GM12878 (cell line): ENCODE measurements at regions not wholly inside any gene's neighbourhood (a gene's known extent, or its start where the extent isn't known, plus 50 kb on each side); places are given as distances from the start of the nearest gene placed in this dataset.

Experiments
- ATAC-seq: fragments of 200-7000 bp; cut with Tn5 transposase; 3 replicates; pipeline ENCODE4 v1.9.1; 2020; ENCODE audit warnings: mild to moderate bottlenecking, moderate library complexity
- BruUV-seq: library from RNA; stranded (reverse); fragments of 400-500 nt; replicated peaks from 2 replicates; lab custom pipeline; 2021; lab: Mats Ljungman, UMichigan
- CTCF ChIA-PET: fragments of 300-600 bp; sonication (Branson Sonifier 250); formaldehyde crosslinking; extraction: SDS; loops from one replicate; lab custom pipeline; 2021; ENCODE audit warnings: inconsistent platforms; lab: Yijun Ruan, JAX
- POLR2A ChIA-PET: fragments of 350-600 bp; formaldehyde crosslinking; extraction: SDS; loops from one replicate; lab custom pipeline; 2021; ENCODE audit warnings: inconsistent platforms; lab: Charles Lee
- RAD21 ChIA-PET: fragments of 300-600 bp; sonication (Branson Sonifier 250); formaldehyde crosslinking; loops from one replicate; lab custom pipeline; 2023; ENCODE audit warnings: antibody characterized with exemption; ENCODE audit not compliant: unreplicated experiment; lab: Charles Lee
- SMC1A ChIA-PET: fragments of 300-600 bp; sonication (Branson Sonifier 250); formaldehyde crosslinking; loops from one replicate; lab custom pipeline; 2023; ENCODE audit not compliant: unreplicated experiment, uncharacterized antibody; lab: Charles Lee
- DNase-seq: peaks from one replicate; pipeline ENCODE4 v3.0.0-alpha.2; 2011; ENCODE audit warnings: low read depth, low spot score
- FAIRE-seq: peaks from 3 replicates; lab custom pipeline; 2011; peaks lifted over from hg19 to GRCh38; lab: Jason Lieb, UNC
- H2AFZ ChIP-seq: 2 replicates; pipeline ENCODE4 v1.6.0; 2011; ENCODE audit warnings: low read depth, low read length, control low read depth; ENCODE audit not compliant: control insufficient read depth
- H3K27ac ChIP-seq: 2 replicates; pipeline ENCODE4 v1.5.1; 2011; ENCODE audit warnings: control low read depth; ENCODE audit not compliant: control insufficient read depth, insufficient read depth
- H3K27me3 ChIP-seq, 2 experiments: replicated peaks in 1 of 2; 2 replicates each; pipeline versions ENCODE4 v1.6.0 to v1.6.1; 2011; ENCODE audit warnings: low read length in 1 of 2; ENCODE audit not compliant: control insufficient read depth in 2 of 2, insufficient read depth in 2 of 2
- H3K36me3 ChIP-seq, 2 experiments: 2 replicates each; pipeline ENCODE4 v1.5.1; 2011; ENCODE audit warnings: low read length in 1 of 2; ENCODE audit not compliant: control insufficient read depth in 2 of 2, insufficient read depth in 2 of 2
- H3K4me1 ChIP-seq: 2 replicates; pipeline ENCODE4 v1.6.1; 2011; ENCODE audit warnings: mild to moderate bottlenecking, low read length, moderate library complexity, mixed read lengths; ENCODE audit not compliant: control insufficient read depth, insufficient read depth
- H3K4me2 ChIP-seq: 2 replicates; pipeline ENCODE4 v1.6.0; 2011; ENCODE audit warnings: control low read depth; ENCODE audit not compliant: control insufficient read depth, insufficient read depth
- H3K4me3 ChIP-seq: fragments of 200-600 bp; sonication (generic); 2 replicates; pipeline ENCODE4 v1.5.1; 2016
- H3K79me2 ChIP-seq: 2 replicates; pipeline ENCODE4 v1.6.0; 2011; ENCODE audit warnings: low read length; ENCODE audit not compliant: control insufficient read depth, insufficient read depth
- H3K9ac ChIP-seq: 2 replicates; pipeline ENCODE4 v1.8.0; 2011; ENCODE audit warnings: low read length, control low read depth, mixed read lengths; ENCODE audit not compliant: control insufficient read depth, insufficient read depth
- H3K9me3 ChIP-seq: replicated peaks from 3 replicates; pipeline ENCODE4 v1.5.1; 2011; ENCODE audit warnings: mild to moderate bottlenecking, low read length; ENCODE audit not compliant: control insufficient read depth, insufficient read depth
- H4K20me1 ChIP-seq: 2 replicates; pipeline ENCODE4 v1.6.0; 2011; ENCODE audit not compliant: control insufficient read depth, insufficient read depth
- ATF2 ChIP-seq: IDR thresholded peaks from 2 replicates; pipeline ENCODE4 v1.6.1; 2012; ENCODE audit warnings: low read length, inconsistent platforms
- BCL3 ChIP-seq: IDR thresholded peaks from 2 replicates; pipeline ENCODE4 v1.6.1; 2011; ENCODE audit warnings: borderline replicate concordance, low read depth, mild to moderate bottlenecking, moderate library complexity, low read length; ENCODE audit not compliant: insufficient read depth, poor library complexity, severe bottlenecking
- CBX3 ChIP-seq: fragments of 200-600 bp; sonication (generic); IDR thresholded peaks from 2 replicates; pipeline ENCODE4 v1.6.1; 2016; ENCODE audit warnings: low read depth, borderline replicate concordance
- MYC ChIP-seq: IDR thresholded peaks from 2 replicates; pipeline ENCODE4 v1.6.1; 2011; ENCODE audit warnings: mild to moderate bottlenecking, low read length, moderate library complexity, inconsistent platforms; ENCODE audit not compliant: insufficient read depth, insufficient replicate concordance, insufficient read length, severe bottlenecking
- PBX3 ChIP-seq: IDR thresholded peaks from 2 replicates; pipeline ENCODE4 v1.6.1; 2011; ENCODE audit warnings: mild to moderate bottlenecking, low read depth, low read length, moderate library complexity; ENCODE audit not compliant: insufficient replicate concordance
- RCOR1 ChIP-seq: conservative IDR thresholded peaks from 2 replicates; pipeline ENCODE4 v1.6.1; 2012; ENCODE audit warnings: low read depth, low read length, improper control_type of control experiment
- RELB ChIP-seq: fragments of 450-650 bp; IDR thresholded peaks from 2 replicates; pipeline ENCODE4 v1.6.1; 2017; ENCODE audit warnings: low read depth, mild to moderate bottlenecking, moderate library complexity
- SUZ12 ChIP-seq: fragments of 200-600 bp; sonication (generic); IDR thresholded peaks from one replicate; pipeline ENCODE4 v1.6.1; 2018; ENCODE audit warnings: antibody characterized with exemption, mild to moderate bottlenecking; ENCODE audit not compliant: unreplicated experiment
- ZNF622 ChIP-seq: fragments of 450-650 bp; IDR thresholded peaks from 2 replicates; pipeline ENCODE4 v1.6.1; 2017; ENCODE audit warnings: mild to moderate bottlenecking, inconsistent platforms
- WGBS: methylation state at CpG from one replicate; pipeline ENCODE4 v1.1.6; 2016; ENCODE audit warnings: low lambda C conversion rate; ENCODE audit not compliant: insufficient replicate concordance, insufficient coverage; ENCODE audit errors: missing lambda C conversion rate; 5-methylcytosine and 5-hydroxymethylcytosine counted together
- in situ Hi-C: fragments of 300-500 bp; cut with MboI; formaldehyde crosslinking; loops from 9 replicates; pipeline ENCODE4 v1.14.3; 2018; ENCODE audit warnings: mixed read lengths
- intact Hi-C: fragments of 100-400 bp; cut with micrococcal nuclease; formaldehyde crosslinking; loops from one replicate; pipeline ENCODE4 v1.14.2; 2022; ENCODE audit not compliant: unreplicated experiment

GRCh38 chr18:75128051-75128605, 80.8 kb downstream of the PTGR3 start:
- ChIA-PET CTCF (no interaction called here), RAD21 (no interaction called here), SMC1A (no interaction called here), POLR2A (no interaction called here)
- no peaks in the 10 kb centered on the region for H3K27me3 ChIP-seq
- H3K27ac ChIP-seq: no peak overlapping the region
- FAIRE-seq (no peak), ATAC-seq (no peak), DNase-seq (no peak)
- in situ Hi-C loops (no loop called here), intact Hi-C loops (no loop called here)
- no peaks in the 10 kb centered on the region for H3K4me1 ChIP-seq
- WGBS: 30% methylated on average over 7 of the region's 7 CpGs
- no peak overlapping the region for H3K9ac ChIP-seq
- BruUV-seq: no TSS peak
- H2AFZ ChIP-seq: no peak overlapping the region
- no peak for TF ChIP-seq ZNF622
- no peak for TF ChIP-seq CBX3
- TF ChIP-seq RELB: no peak
- H4K20me1 ChIP-seq: no peaks in the 10 kb centered on the region
- H3K4me2 ChIP-seq: no peak overlapping the region
- no peaks in the 10 kb centered on the region for H3K36me3 ChIP-seq
- no peaks in the 10 kb centered on the region for H3K79me2 ChIP-seq
- no peak overlapping the region for H3K4me3 ChIP-seq
- H3K9me3 ChIP-seq: no peaks in the 10 kb centered on the region

- Histone ChIP-seq H3K9me3 (no peaks in the 10 kb centered on the region), H3K4me2 (no peak overlapping the region), H3K36me3 (no peaks in the 10 kb centered on the region), H3K27me3 (no peaks in the 10 kb centered on the region), H2AFZ (no peak overlapping the region), H3K27ac (no peak overlapping the region), H3K4me3 (no peak overlapping the region), H3K79me2 (no peaks in the 10 kb centered on the region), H4K20me1 (no peaks in the 10 kb centered on the region), H3K4me1 (no peaks in the 10 kb centered on the region), H3K9ac (no peak overlapping the region)
- BruUV-seq: no TSS peak
- CTCF ChIA-PET: no interaction called here
- POLR2A ChIA-PET: no interaction called here
- SMC1A ChIA-PET: no interaction called here
- RAD21 ChIA-PET: no interaction called here
- DNase-seq (no peak), FAIRE-seq (no peak), ATAC-seq (no peak)
- in situ Hi-C loops (no loop called here), intact Hi-C loops (no loop called here)
- WGBS: 60% methylated on average over 20 of the region's 24 CpGs
- TF ChIP-seq SUZ12 (no peak), MYC (no peak), ATF2 (no peak), RCOR1 (no peak), PBX3 (peak; percentile 67), BCL3 (peak; percentile 91)
Measured at GRCh38 chr18:75127143-75128021, 81.6 kb downstream of the PTGR3 start.
